Activated T-cell treated with anti-CD3 and anti-CD28 coated beads, Interleukin-2, amount 50 U/mL, for 24 hours (primary cell): ENCODE measurements at regions not wholly inside any gene's neighbourhood (a gene's known extent, or its start where the extent isn't known, plus 50 kb on each side); places are given as distances from the start of the nearest gene placed in this dataset.

Experiments used
- DNase-seq: peaks from one replicate; pipeline ENCODE4 v3.0.0-alpha.2; 2020
- H3K27ac Mint-ChIP-seq: 2 replicates; pipeline ENCODE4 v1.8.0; 2020; ENCODE audit warnings: mild to moderate bottlenecking, mixed read lengths
- H3K27me3 Mint-ChIP-seq: 2 replicates; pipeline ENCODE4 v1.8.0; 2020; ENCODE audit warnings: mixed read lengths
- H3K36me3 Mint-ChIP-seq: 2 replicates; pipeline ENCODE4 v1.8.0; 2020; ENCODE audit warnings: low read depth, mixed read lengths
- H3K4me1 Mint-ChIP-seq: 2 replicates; pipeline ENCODE4 v1.8.0; 2020; ENCODE audit warnings: low read depth, mixed read lengths
- H3K4me3 Mint-ChIP-seq: 2 replicates; pipeline ENCODE4 v1.8.0; 2020; ENCODE audit warnings: mild to moderate bottlenecking, moderate library complexity, mixed read lengths
- H3K9me3 Mint-ChIP-seq: 2 replicates; pipeline ENCODE4 v1.8.0; 2020; ENCODE audit warnings: mixed read lengths

- Mint-ChIP-seq H3K36me3 (peaks cover 2% of the 10 kb centered on the region), H3K4me3 (no peak overlapping the region), H3K27ac (no peak overlapping the region), H3K4me1 (no peaks in the 10 kb centered on the region), H3K9me3 (no peaks in the 10 kb centered on the region), H3K27me3 (no peaks in the 10 kb centered on the region)
- no peak for DNase-seq
These were observed 72.8 kb upstream of the MTPN start for GRCh38 chr7:136049818-136050461.

- Mint-ChIP-seq H3K27ac (no peak overlapping the region), H3K4me3 (no peak overlapping the region), H3K4me1 (no peaks in the 10 kb centered on the region), H3K9me3 (no peaks in the 10 kb centered on the region), H3K27me3 (no peaks in the 10 kb centered on the region), H3K36me3 (peaks cover 2% of the 10 kb centered on the region)
- no peak for DNase-seq
These were observed 72.0 kb upstream of the MTPN start for GRCh38 chr7:136049117-136049516.

- no peaks in the 10 kb centered on the region for H3K4me1 Mint-ChIP-seq
- H3K9me3 Mint-ChIP-seq: no peaks in the 10 kb centered on the region
- no peak overlapping the region for H3K27ac Mint-ChIP-seq
- no peak overlapping the region for H3K4me3 Mint-ChIP-seq
- no peaks in the 10 kb centered on the region for H3K27me3 Mint-ChIP-seq
- no peak for DNase-seq
- H3K36me3 Mint-ChIP-seq: peaks cover 2% of the 10 kb centered on the region
These were observed 69.4 kb upstream of the MTPN start for GRCh38 chr7:136046548-136046947.

- Mint-ChIP-seq H3K4me3 (no peak overlapping the region), H3K9me3 (no peaks in the 10 kb centered on the region), H3K27ac (no peak overlapping the region), H3K36me3 (peaks cover 2% of the 10 kb centered on the region), H3K27me3 (no peaks in the 10 kb centered on the region), H3K4me1 (no peaks in the 10 kb centered on the region)
- no peak for DNase-seq
These were observed 68.8 kb upstream of the MTPN start for GRCh38 chr7:136045992-136046391.

- no peak overlapping the region for H3K4me3 Mint-ChIP-seq
- no peaks in the 10 kb centered on the region for H3K27me3 Mint-ChIP-seq
- peaks cover 2% of the 10 kb centered on the region for H3K36me3 Mint-ChIP-seq
- DNase-seq: no peak
- H3K27ac Mint-ChIP-seq: no peak overlapping the region
- no peaks in the 10 kb centered on the region for H3K4me1 Mint-ChIP-seq
- H3K9me3 Mint-ChIP-seq: no peaks in the 10 kb centered on the region
These were observed 68.0 kb upstream of the MTPN start for GRCh38 chr7:136045181-136045580.

GRCh38 chr7:136039577-136040345, 62.6 kb upstream of the MTPN start:
- Mint-ChIP-seq H3K4me1 (peaks cover 2% of the 10 kb centered on the region), H3K27ac (no peak overlapping the region), H3K4me3 (no peak overlapping the region), H3K27me3 (peaks cover 3% of the 10 kb centered on the region), H3K36me3 (no peaks in the 10 kb centered on the region), H3K9me3 (no peaks in the 10 kb centered on the region)
- DNase-seq: no peak

- Mint-ChIP-seq H3K4me3 (no peak overlapping the region), H3K9me3 (no peaks in the 10 kb centered on the region), H3K36me3 (no peaks in the 10 kb centered on the region), H3K27ac (no peak overlapping the region), H3K4me1 (peaks cover 31% of the 10 kb centered on the region), H3K27me3 (peaks cover 3% of the 10 kb centered on the region)
- no peak for DNase-seq
These were observed 59.2 kb upstream of the MTPN start for GRCh38 chr7:136036336-136036735.

- Mint-ChIP-seq H3K27me3 (peaks cover 3% of the 10 kb centered on the region), H3K27ac (peak overlapping the region; percentile 50), H3K4me3 (no peak overlapping the region), H3K36me3 (no peaks in the 10 kb centered on the region), H3K9me3 (no peaks in the 10 kb centered on the region), H3K4me1 (peaks cover 49% of the 10 kb centered on the region)
- DNase-seq: no peak
These were observed 57.0 kb upstream of the MTPN start for GRCh38 chr7:136034132-136034531.

GRCh38 chr7:136033413-136034031, 56.4 kb upstream of the MTPN start:
- peak overlapping the region; percentile 50 for H3K27ac Mint-ChIP-seq
- peaks cover 3% of the 10 kb centered on the region for H3K27me3 Mint-ChIP-seq
- H3K9me3 Mint-ChIP-seq: no peaks in the 10 kb centered on the region

GRCh38 chr7:136030867-136031318, 53.7 kb upstream of the MTPN start:
- Mint-ChIP-seq H3K36me3 (peaks cover 4% of the 10 kb centered on the region), H3K9me3 (no peaks in the 10 kb centered on the region), H3K27me3 (no peaks in the 10 kb centered on the region), H3K27ac (peak overlapping the region; percentile 92), H3K4me1 (peaks cover 54% of the 10 kb centered on the region), H3K4me3 (peak overlapping the region; percentile 48)
- DNase-seq: no peak

More at GRCh38 chr7:136033413-136034031, 56.4 kb upstream of the MTPN start:
- no peak for DNase-seq
- Mint-ChIP-seq H3K4me1 (peaks cover 49% of the 10 kb centered on the region), H3K36me3 (no peaks in the 10 kb centered on the region), H3K4me3 (no peak overlapping the region)

GRCh38 chr7:136030330-136030729, 53.2 kb upstream of the MTPN start:
- H3K4me3 Mint-ChIP-seq: no peak overlapping the region
- H3K4me1 Mint-ChIP-seq: peaks cover 54% of the 10 kb centered on the region
- no peaks in the 10 kb centered on the region for H3K9me3 Mint-ChIP-seq
- DNase-seq: no peak
- H3K27me3 Mint-ChIP-seq: no peaks in the 10 kb centered on the region
- peaks cover 4% of the 10 kb centered on the region for H3K36me3 Mint-ChIP-seq
- H3K27ac Mint-ChIP-seq: no peak overlapping the region

GRCh38 chr7:136027160-136027559, 50.0 kb upstream of the MTPN start:
- Mint-ChIP-seq H3K36me3 (peaks cover 4% of the 10 kb centered on the region), H3K27me3 (no peaks in the 10 kb centered on the region), H3K9me3 (no peaks in the 10 kb centered on the region), H3K4me3 (no peak overlapping the region), H3K27ac (no peak overlapping the region), H3K4me1 (peaks cover 34% of the 10 kb centered on the region)
- DNase-seq: no peak
